H1 (cell line): ENCODE measurements at regions not wholly inside any gene's neighbourhood (a gene's known extent, or its start where the extent isn't known, plus 50 kb on each side); places are given as distances from the start of the nearest gene placed in this dataset.

Experiments
- EGR1 ChIP-seq: IDR thresholded peaks from 2 replicates; pipeline ENCODE4 v1.6.1; 2011; ENCODE audit warnings: low read depth, low read length, borderline replicate concordance
- GABPA ChIP-seq: IDR thresholded peaks from 2 replicates; pipeline ENCODE4 v1.6.1; 2011; ENCODE audit warnings: mild to moderate bottlenecking, low read length, moderate library complexity, borderline replicate concordance; ENCODE audit not compliant: insufficient read depth
- HDAC6 ChIP-seq: IDR thresholded peaks from one replicate; pipeline ENCODE4 v1.7.1; 2012; ENCODE audit warnings: low read depth, mild to moderate bottlenecking, inconsistent platforms, low read length, moderate library complexity
- SIN3A ChIP-seq, 2 experiments: IDR thresholded peaks in 1 of 2; conservative IDR thresholded peaks in 1 of 2; 2 replicates each; pipeline ENCODE4 v1.6.1; 2011 to 2012; ENCODE audit warnings: low read length in 2 of 2, improper control_type of control experiment in 1 of 2, low read depth in 1 of 2, mild to moderate bottlenecking in 1 of 2

- TF ChIP-seq SIN3A (conservative IDR thresholded peaks at IDR 0.05 in 1 of 2, IDR thresholded peaks at IDR 0.05 in 1 of 2; ENCODE audit: low read depth in 1 of 2, low read length in 2 of 2) (no peak), EGR1 (no peak), GABPA (no peak), HDAC6 (no peak)
Measured at GRCh38 chr9:18317896-18318295, 156.1 kb upstream of the ADAMTSL1 start (continued).
